HuH-7 (cell line): ENCODE measurements at regions not wholly inside any gene's neighbourhood (a gene's known extent, or its start where the extent isn't known, plus 50 kb on each side); places are given as distances from the start of the nearest gene placed in this dataset.

ENCODE experiments used
- DNase-seq: peaks from one replicate; pipeline ENCODE4 v3.0.0; 2011; ENCODE audit warnings: low spot score

GRCh38 chr20:56175884-56176283 is 72.6 kb upstream of the MC3R start:
- no peak for DNase-seq

- no peak for DNase-seq
Observed at GRCh38 chr20:56178219-56178618, 70.3 kb upstream of the MC3R start.

- no peak for DNase-seq
Observed at GRCh38 chr20:56179051-56179450, 69.5 kb upstream of the MC3R start.

- no peak for DNase-seq
Observed at GRCh38 chr20:56181583-56181982, 66.9 kb upstream of the MC3R start.

GRCh38 chr20:56187534-56188165 is 60.9 kb upstream of the MC3R start:
- DNase-seq: no peak

GRCh38 chr20:56194042-56194441 is 54.5 kb upstream of the MC3R start:
- no peak for DNase-seq

GRCh38 chr20:56195946-56196345 is 52.6 kb upstream of the MC3R start:
- DNase-seq: no peak
